Amygdala (tissue), 56 donors: ENCODE measurements at regions not wholly inside any gene's neighbourhood (a gene's known extent, or its start where the extent isn't known, plus 50 kb on each side); places are given as distances from the start of the nearest gene placed in this dataset.
"Not testable (repeated sequence)": the region's sequence is repeated elsewhere in the genome, so short reads cannot be mapped to it uniquely, and the experiment has no call there.

Source experiments
- DNase-seq, 56 donors: peaks; one replicate each; lab custom pipeline; 2025; lab: John Stamatoyannopoulos, UW

DNA sequence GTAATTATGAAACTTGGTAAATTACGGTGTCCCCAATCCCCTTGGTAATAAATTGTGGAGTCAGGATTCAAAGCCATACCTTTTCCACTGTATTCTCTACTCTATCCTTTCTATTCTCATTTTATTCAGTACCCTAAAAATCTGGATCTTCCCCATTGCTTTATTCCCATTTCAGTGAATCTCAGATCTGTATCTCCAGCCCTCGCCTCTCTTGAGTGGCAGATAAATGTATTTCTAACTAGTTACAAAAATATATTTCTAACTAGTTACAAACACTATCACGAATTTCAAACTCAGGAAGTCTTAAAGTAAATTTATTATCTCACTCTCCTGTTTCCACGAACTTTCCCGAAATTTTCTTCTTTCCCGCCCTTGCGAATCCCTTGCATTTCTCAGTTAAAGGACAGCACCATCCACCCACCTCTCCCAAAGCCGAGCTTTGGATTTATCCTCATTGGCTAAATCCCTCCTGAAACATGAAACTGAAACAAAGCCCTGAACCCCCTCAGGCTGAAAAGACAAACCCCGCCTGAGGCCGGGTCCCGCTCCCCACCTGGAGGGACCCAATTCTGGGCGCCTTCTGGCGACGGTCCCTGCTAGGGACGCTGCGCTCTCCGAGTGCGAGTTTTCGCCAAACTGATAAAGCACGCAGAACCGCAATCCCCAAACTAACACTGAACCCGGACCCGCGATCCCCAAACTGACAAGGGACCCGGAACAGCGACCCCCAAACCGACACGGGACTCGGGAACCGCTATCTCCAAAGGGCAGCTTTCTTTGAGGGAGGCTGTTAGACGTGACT, 164.3 kb upstream of the PABPC3 start:
- no peak for DNase-seq

- not testable (repeated sequence) for DNase-seq
These were observed 162.6 kb upstream of the PABPC3 start for GRCh38 chr13:24933106-24934023.

DNA sequence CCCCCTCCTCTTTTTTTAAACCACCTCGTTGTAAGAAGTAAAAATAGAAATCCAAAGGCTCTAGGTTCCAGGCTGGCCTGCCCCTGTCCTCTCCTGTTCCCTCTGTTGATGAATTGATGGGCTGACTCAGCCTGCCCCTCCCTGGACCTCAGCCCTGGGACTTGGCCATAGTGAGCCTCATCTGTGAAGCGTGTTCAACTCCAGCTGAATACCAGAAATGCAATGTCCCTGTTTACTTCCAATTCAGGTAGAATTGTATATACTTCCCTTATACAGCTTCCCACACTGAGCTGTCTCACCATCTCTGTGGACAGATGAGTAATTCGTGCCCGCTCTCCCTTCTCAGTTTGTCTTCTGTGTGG, 161.9 kb upstream of the PABPC3 start:
- peak in 1 of 56 donors; percentile 1 for DNase-seq

DNA sequence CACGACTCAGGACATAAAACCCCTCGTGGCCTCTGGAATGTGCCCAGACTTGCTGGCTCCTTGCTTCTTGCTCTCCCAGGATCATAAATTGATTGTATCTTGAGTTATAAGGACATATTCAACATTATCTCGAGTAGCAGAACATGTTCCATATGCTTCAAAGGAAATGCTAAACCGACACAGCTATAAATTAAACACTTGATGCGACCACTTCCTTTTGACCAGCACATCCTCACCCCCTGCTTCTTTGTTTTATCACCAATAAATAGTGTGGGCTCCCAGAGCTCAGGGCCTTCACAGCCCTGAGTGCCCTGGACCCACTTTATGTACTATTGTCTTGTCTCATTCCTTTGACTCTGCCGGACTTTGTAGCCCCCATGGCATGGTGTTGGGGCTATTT, 157.0 kb upstream of the PABPC3 start:
- DNase-seq = no peak

- DNase-seq = not testable (repeated sequence)
These were observed 154.8 kb upstream of the PABPC3 start for GRCh38 chr13:24941023-24941713.

- no peak for DNase-seq
These were observed 152.8 kb upstream of the PABPC3 start for GRCh38 chr13:24943136-24943535.

GRCh38 chr13:24944073-24944472, 151.9 kb upstream of the PABPC3 start:
- DNase-seq = not testable (repeated sequence)

DNA sequence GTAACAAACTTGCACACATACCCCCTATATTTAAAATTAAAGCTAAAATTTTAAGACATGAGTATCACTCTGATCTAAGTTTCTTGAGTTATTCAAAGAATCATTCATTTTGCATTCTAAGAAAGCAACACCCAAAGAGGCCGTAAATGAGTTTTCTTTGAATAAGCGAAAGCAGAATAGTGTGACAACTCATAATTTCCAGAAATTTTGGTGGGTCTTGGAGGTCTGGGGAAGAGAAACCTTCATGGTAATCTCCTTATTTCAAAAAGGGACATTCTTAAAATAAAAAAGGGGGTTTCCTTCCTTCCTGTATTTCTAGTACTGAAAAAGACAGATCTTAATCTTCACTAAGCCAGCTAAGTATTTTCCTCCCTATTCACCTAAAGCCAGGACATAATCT, 147.0 kb upstream of the PABPC3 start:
- DNase-seq = not testable (repeated sequence)

DNA sequence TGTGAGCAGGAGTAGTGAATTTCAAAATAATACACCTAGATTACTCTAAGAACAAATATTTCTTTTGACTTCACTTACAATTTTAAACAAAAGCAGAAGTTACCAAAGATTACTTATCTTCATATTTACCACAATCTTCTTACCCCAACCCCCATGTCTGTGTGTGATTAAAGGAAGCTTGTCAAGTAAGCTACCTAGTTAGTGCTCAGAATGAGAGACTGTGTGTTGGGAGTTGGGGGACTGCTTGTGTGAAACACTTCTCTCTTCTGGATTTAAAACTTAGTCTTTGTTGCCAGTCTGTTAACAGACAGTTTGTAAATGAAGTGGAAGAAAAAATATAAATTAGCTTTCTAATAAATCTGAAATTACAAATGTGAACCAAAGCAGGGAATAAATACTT, 145.3 kb upstream of the PABPC3 start:
- not testable (repeated sequence) for DNase-seq

DNA sequence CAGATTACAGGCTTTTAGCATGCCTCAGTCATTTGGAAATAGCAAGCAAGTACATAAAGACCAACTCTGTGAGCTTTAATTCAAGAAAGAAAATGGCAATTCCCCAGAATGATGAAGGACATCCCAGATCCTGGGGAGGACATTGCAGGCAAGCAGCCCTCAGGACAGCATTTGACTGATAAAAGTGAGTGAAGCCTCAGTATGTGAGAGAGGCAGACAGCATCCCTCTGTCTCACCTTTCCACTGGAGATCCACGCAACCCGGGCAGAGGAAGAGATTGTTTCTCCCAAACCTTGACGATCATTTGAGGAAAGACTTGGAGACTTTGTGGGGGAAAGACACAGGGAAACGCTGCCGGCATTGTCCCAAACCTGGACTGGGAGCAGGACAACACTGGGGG, 128.0 kb upstream of the PABPC3 start:
- DNase-seq = not testable (repeated sequence)

DNA sequence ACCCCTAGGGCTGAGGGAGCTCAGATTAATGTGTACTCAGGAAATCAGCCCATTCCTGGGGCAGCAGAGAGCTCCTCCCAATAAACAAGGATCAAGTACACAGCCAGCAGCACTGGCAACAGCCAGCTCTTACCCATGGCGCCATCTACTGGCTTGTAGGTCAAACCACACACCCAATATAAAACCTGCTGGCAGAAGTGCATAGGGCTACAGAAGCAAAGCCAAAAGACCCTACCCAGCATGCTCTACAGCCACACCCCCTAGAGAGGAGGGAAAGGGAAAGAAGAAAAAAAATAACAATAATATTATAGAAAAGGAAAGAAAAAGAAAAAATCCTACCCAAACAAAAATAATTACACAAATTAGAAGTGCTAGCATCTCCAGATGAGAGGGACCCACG, 127.5 kb upstream of the PABPC3 start:
- DNase-seq = not testable (repeated sequence)

DNA sequence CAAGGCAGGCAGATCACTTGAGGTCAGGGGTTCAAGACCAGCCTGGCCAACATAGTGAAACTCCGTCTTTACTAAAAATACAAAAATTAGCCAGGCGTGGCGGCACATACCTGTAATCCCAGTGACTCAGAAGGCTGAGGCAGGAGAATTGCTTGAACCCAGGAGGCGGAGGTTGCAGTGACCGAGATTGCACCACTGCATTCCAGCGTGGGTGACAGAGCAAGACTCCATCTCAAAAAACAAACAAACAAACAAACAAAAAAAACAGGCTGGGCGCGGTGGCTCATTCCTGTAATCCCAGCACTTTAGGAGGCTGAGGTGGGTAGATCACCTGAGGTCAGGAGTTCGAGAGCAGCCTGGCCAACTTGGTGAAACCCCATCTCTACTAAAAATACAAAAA, 122.8 kb upstream of the PABPC3 start:
- not testable (repeated sequence) for DNase-seq

DNA sequence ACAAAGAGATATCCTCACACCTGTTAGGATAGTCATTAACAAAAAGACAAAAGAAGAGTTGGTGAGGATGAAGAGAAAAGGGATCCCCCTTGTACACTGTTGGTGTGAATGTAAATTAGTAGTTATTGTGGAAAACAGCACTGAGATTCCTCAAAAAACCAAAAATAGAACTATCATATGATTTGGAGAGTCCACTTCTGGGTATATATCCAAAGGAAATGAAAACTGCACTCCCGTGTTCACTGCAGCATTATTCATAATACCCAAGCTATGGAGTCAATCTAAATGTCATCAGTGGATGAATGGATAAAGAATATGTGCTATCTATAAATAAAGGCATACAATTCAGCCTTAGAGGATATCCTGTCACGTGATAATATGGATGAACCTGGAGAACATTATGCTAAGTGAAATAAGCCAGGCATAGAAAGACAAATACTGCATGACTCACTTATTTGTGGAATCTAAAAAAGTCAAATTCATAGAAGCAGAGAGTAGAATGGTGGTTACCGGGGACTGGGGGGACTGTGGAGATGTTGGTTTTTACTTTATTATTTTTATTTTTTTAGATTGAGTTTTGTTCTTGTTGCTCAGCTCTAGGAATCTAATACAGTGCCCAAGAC, 114.6 kb upstream of the PABPC3 start:
- not testable (repeated sequence) for DNase-seq

- no peak for DNase-seq
These were observed 113.5 kb upstream of the PABPC3 start for GRCh38 chr13:24982333-24982999.

GRCh38 chr13:24983094-24983493, 112.8 kb upstream of the PABPC3 start:
- DNase-seq = no peak

- DNase-seq = peak in 2 of 56 donors; percentile 22 to 38
These were observed 111.8 kb upstream of the PABPC3 start for GRCh38 chr13:24984134-24984533.

GRCh38 chr13:24985107-24985506, 110.8 kb upstream of the PABPC3 start:
- no peak for DNase-seq

DNA sequence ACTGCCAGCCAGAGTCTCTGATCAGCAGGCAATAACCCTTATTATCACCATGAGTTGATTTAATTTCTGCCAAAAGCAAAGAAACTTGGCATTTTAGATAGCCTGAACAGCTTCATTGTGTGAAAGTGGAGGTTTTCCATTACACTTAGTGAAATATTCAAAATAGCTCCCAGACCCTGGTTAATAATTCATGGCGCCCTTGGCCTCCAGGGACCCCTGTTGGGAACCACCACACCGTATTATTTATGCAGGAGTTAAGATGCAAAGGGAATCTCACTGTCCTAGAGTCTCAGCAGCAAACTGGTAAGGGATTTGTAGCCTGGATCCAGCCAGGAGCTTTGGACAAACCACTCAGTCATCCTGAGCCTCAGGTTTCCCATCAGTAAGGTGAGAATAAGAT, 110.0 kb upstream of the PABPC3 start:
- no peak for DNase-seq

GRCh38 chr13:24986826-24987225, 109.1 kb upstream of the PABPC3 start:
- DNase-seq = no peak

- DNase-seq = not testable (repeated sequence)
These were observed 106.0 kb upstream of the PABPC3 start for GRCh38 chr13:24989959-24990358.
